ENCODE measurements at regions not wholly inside any gene's neighbourhood (a gene's known extent, or its start where the extent isn't known, plus 50 kb on each side); places are given as distances from the start of the nearest gene placed in this dataset.

DNA sequence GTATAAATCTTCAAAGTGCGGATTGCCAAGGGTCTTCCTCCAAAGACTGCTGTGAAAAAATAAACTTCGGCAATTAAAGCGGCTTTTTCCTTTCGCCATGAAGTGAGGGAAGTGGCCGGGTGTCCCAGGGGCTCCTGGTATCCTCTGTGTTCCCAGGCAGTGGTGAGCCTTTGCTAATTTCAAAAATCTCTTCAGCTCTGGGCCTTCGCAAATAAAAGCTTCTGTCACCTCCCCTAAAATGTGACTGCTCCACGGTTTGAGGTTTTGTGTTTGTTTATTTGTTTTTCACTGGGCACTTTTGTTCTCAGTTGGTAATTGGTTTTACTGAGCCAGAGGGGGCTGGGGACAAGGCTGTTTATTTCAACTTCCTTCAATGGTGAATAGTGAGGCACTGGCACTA lies 270.1 kb upstream of the POU3F3 start:
- H3K4me3 ChIP-seq (ENCODE audit: low read depth, low read length), result no peak overlapping the region

DNA sequence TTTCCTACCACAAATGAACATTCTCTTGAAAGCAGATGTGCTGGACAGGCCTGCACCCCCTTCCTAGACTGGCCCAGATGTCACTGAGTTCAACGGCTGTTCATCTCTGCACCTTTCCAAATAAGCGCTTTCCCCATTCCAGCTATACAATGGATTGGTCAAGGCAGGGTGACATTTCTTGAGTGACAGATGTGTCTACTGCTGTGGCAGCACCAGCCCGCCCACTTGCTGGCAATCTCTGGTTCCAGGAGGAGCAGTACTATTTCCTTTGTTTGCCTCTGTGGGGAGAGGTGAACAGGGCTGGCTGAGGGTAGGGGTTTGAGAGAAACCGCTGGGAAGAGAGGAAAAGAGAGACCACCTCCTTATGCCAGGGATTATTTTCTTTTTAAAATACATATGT lies 269.5 kb upstream of the POU3F3 start:
- no peak overlapping the region for H3K4me3 ChIP-seq (ENCODE audit: low read depth, low read length)

GRCh38 chr2:104595576-104595975 lies 258.3 kb upstream of the POU3F3 start:
- H3K4me3 ChIP-seq (ENCODE audit: low read depth, low read length), result no peak overlapping the region

DNA sequence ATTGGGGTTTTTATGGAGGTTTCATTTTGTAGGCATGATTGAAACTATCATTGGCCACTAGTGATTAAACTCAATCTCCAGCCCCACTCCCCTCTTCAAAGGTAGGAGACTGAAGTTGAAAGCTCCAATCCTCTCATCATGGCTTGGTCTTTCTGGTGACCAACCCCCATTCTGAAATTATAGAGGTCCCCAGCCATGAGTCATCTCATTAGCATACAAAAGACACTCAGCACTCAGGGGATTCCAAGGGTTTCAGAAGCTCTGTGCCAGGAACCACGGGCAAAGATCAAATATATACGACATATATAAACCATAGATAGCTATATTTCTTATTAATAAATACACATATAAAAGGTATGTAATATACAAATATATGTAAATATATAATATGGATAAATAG lies 256.0 kb upstream of the POU3F3 start:
- no peak overlapping the region for H3K4me3 ChIP-seq (ENCODE audit: low read depth, low read length)

DNA sequence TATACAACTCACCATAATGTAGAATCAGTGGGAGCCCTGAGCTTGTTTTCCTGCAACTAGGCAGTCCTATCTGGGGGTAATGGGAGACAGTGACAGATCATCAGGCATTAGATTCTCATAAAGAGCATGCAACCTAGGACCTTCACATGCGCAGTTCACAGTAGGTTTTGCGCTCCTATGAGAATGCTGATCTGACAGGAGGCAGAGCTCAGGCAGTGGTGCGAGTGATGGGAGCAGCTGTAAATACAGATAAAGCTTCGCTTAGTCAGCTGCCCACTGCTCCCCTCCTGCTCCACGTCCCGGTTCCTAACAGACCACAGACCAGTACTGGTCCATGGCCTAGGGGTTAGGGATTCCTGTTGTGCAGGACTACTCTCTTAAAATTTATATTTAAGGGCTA lies 255.3 kb upstream of the POU3F3 start:
- no peak overlapping the region for H3K4me3 ChIP-seq (ENCODE audit: low read depth, low read length)

GRCh38 chr2:104599787-104600510 lies 254.0 kb upstream of the POU3F3 start:
- H3K4me3 ChIP-seq (ENCODE audit: low read depth, low read length), result no peak overlapping the region

DNA sequence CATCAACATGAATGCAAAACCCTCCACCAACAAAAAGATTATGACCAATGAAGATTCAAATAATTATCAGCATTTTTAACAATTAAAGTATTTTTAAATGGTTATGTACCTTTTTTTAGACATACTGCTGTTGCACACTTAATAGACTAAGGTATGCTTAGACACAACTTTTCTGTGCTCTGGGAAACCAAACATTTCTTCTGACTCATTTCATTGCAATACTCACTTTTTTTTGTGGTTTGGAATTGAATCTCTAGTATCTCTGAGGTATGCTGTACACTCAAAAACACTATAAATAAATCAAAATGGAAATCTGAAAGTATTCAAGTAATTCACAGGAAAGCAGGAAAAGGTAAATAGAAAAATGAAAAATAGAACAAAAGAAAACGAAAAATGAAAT lies 247.9 kb upstream of the POU3F3 start:
- no peak overlapping the region for H3K4me3 ChIP-seq (ENCODE audit: low read depth, low read length)

- no peak overlapping the region for H3K4me3 ChIP-seq (ENCODE audit: low read depth, low read length)
Observed at GRCh38 chr2:104616856-104617255, 237.1 kb upstream of the POU3F3 start.

GRCh38 chr2:104620801-104621200 lies 233.1 kb upstream of the POU3F3 start:
- H3K4me3 ChIP-seq (ENCODE audit: low read depth, low read length), result no peak overlapping the region

- H3K4me3 ChIP-seq (ENCODE audit: low read depth, low read length), result no peak overlapping the region
Observed at GRCh38 chr2:104635608-104636007, 218.3 kb upstream of the POU3F3 start.

- no peak overlapping the region for H3K4me3 ChIP-seq (ENCODE audit: low read depth, low read length)
Observed at GRCh38 chr2:104638190-104638858, 215.6 kb upstream of the POU3F3 start.

DNA sequence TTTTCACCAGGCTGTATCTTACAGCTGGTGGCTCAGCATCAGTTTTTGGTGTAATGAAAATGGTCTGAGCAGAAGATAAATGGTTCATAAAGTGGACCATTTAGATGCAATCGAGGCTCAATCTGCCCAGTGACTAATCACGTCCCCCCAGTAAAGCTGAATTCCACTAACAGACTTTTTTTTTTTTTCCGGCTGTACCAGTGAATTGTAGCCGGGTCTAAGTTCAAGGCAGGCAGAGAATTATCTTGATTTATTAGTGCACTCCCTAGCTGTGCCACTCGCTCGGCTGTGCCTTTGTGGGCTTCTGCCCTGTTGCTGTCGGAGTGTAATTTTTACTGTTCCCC lies 215.1 kb upstream of the POU3F3 start:
- no peak overlapping the region for H3K4me3 ChIP-seq (ENCODE audit: low read depth, low read length)

DNA sequence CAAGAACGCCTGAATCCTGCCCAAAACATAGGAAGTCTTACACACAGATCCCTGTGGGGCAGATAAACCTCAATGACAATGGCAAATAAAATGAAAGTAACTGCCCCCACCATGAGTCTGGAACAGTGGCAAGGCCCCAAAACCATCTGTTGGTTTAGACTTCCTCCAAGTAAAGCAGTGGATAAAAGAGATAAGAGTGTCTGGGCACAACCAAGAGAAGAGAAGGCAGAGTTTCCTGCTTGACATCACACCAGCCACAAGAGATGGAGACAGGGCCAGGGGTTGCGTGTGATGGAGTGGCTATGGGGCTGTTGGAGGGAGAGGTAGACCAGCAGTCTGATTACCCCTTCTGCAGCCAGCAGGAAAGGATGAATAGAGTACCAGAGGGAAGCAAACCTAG lies 212.1 kb upstream of the POU3F3 start:
- no peak overlapping the region for H3K4me3 ChIP-seq (ENCODE audit: low read depth, low read length)

DNA sequence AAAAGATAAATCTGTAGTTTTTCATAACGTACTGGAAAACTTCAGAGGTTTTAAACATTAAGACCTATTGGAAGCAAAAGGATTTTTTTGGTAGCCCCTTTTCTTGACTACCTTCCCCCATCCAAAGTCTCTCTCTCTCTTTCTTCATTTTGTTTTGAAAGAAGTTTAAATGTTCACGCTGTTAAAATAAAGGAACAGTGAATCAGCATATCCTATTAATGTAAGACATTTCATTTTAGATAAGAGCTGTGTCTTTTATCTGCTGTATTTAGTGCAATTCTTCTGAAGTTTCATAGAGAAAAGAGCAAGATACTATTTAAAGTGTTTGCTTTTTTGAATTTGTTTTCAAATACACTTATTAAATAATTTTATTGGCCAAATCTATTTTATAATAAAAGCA lies 205.5 kb upstream of the POU3F3 start:
- no peak overlapping the region for H3K4me3 ChIP-seq (ENCODE audit: low read depth, low read length)

GRCh38 chr2:104649866-104650265 lies 204.0 kb upstream of the POU3F3 start:
- H3K4me3 ChIP-seq (ENCODE audit: low read depth, low read length), result no peak overlapping the region

DNA sequence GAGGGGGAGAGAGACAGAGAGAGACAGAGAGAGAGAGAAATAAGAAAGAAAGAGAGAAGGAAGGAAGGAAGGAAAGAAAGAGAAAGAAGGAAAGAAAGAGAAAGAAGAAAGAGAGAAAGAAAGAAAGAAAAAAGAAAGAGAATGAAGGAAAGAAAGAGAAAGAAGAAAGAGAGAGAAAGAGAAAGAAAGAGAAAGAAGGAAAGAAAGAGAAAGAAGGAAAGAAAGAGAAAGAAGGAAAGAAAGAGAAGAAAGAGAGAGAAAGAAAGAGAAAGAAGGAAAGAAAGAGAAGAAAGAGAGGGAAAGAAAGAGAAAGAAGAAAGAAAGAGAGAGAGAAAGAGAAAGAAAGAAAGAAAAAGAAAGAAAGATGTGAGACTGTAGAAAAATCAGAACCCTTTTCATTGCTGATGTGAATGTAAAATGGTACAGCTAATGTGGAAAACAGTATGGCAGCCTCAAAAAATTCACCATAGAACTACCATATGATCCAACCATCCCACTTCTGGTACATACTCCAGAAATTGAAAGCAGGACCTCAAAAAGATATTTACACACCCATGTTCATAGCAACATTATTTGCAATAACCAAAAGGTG lies 203.4 kb upstream of the POU3F3 start:
- H3K4me3 ChIP-seq (ENCODE audit: low read depth, low read length), result no peak overlapping the region

- no peak overlapping the region for H3K4me3 ChIP-seq (ENCODE audit: low read depth, low read length)
Observed at GRCh38 chr2:104654811-104655210, 199.1 kb upstream of the POU3F3 start.

DNA sequence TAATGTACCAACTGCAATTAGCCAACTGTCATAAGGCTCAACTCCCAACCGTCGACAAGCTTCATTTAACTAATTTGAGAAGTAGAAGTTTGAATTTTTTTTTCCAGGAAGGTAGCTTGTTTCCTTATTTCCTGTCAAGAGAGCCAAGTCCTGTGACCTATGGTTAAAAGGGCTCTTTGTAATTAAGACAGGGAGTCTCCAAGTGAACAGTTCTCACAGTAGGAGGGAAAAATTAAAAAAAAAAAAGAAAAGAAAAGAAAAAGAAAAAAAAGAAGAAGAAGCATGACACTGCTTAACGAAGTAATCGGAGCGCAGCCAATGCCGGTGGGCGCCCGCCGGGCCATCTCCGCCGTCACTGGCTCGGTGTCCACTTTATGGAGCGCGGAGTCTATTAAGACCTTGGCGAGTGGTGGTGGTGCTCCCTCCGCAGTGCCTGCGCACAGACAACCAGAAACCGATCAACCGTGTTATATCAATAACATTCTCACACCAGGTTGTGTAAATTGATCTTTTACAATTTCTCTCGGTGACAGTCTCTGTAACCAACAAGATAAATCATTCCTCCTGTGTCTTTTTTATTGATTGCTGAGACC lies 197.2 kb upstream of the POU3F3 start:
- no peak overlapping the region for H3K4me3 ChIP-seq (ENCODE audit: low read depth, low read length)

- H3K4me3 ChIP-seq (ENCODE audit: low read depth, low read length), result no peak overlapping the region
Observed at GRCh38 chr2:104658144-104658835, 195.6 kb upstream of the POU3F3 start.

DNA sequence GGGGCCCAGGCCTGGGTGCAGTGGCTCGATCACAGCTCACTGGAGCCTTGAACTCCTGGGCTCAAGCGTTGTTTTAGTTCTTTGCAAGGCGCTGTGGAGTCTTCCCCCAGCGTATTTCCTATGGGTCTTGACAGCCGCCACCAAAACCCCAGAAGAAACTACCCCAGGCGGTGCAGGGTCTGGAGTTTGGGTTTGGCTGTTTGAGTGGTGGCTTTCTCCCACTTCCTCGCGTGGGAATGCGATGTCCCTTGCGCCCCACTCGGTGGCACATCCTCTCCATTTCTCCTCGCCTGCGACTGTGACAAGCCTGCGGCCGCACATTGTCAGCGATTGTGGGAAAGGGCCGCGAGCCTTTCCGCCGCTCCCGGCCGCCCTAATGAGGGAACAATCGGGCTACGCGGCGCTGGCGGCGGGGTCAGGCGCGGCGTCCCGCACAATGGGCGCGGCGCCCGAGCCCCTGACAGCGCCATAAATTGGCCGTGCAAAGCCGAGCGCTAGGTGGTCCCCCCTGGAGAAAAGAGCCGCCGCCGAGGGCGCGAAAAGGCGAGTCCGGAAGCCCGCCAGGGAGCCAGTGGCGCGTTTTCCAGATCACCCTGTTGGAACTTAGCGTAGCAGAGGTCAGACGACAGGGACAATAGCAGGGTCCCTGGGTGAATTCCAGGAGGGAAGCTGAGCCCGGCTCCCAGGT lies 194.9 kb upstream of the POU3F3 start:
- H3K4me3 ChIP-seq (ENCODE audit: low read depth, low read length), result peak overlapping the region; percentile 28

GRCh38 chr2:104660991-104661390 lies 192.9 kb upstream of the POU3F3 start:
- no peak overlapping the region for H3K4me3 ChIP-seq (ENCODE audit: low read depth, low read length)

Data from iPS-11a (cell line).